OCI-LY3 (cell line): ENCODE measurements at regions not wholly inside any gene's neighbourhood (a gene's known extent, or its start where the extent isn't known, plus 50 kb on each side); places are given as distances from the start of the nearest gene placed in this dataset.

Experiments used
- CTCF ChIP-seq: fragments of 200-600, 300-600 bp; sonication (generic); IDR thresholded peaks from 2 replicates; pipeline ENCODE4 v1.5.1; 2014; ENCODE audit warnings: antibody characterized with exemption, low read length, low read depth
- EZH2phosphoT487 ChIP-seq: fragments of 200-600 bp; shearing (Covaris generic); IDR thresholded peaks from 2 replicates; pipeline ENCODE4 v1.6.1; 2018; ENCODE audit warnings: antibody characterized with exemption, mixed run types, low read depth

- no peak for TF ChIP-seq CTCF
- no peak for TF ChIP-seq EZH2phosphoT487
Measured at GRCh38 chr4:186932631-186933187, 209.1 kb upstream of the FAT1 start.
